ENCODE measurements at regions not wholly inside any gene's neighbourhood (a gene's known extent, or its start where the extent isn't known, plus 50 kb on each side); places are given as distances from the start of the nearest gene placed in this dataset.

GRCh38 chr1:30034105-30034626 is 689.2 kb downstream of the MATN1 start:
- DNase-seq (ENCODE audit: low spot score), result peak; percentile 18

DNA sequence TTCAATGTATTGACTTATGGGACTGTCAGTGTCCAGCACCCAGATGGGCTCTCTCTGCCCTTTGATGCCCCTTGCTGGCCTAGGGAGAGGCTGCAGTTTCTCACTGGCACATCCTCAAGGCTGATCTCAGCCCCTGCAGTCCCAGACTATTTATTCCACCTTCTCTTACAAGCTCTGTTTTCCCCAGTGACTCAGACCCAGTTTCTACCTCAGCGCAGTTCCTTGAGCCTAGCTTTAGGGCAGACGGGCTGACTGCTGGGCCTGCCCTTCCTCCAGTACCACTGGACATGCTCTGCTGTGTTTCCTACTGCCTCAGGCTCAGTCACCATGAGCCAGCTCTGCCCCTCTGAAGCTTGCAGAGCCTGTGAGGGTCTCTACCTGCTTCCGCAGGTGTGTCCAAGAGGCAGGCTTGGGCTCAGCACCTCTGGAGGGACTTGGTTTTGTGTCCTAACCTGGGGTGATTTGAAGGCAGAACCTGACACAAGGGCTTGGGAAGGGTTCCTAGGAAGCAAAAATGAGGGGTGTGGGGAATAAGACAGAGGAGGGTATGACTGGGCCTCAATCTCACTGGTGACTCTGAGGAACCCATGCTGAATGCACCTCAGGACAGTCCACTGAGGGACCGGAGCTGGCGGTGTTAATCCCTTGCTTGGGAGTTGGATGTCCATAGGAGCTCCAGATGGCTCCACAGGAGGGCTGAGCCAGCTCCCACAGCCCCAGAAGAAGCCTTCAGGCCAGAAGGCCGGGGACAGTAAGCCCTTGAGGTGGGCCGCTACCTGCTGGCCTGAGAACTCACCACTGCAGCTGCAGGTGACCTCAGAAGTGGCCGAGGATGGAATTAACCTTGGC is 689.9 kb downstream of the MATN1 start:
- peak; percentile 2 for DNase-seq (ENCODE audit: low spot score)

DNA sequence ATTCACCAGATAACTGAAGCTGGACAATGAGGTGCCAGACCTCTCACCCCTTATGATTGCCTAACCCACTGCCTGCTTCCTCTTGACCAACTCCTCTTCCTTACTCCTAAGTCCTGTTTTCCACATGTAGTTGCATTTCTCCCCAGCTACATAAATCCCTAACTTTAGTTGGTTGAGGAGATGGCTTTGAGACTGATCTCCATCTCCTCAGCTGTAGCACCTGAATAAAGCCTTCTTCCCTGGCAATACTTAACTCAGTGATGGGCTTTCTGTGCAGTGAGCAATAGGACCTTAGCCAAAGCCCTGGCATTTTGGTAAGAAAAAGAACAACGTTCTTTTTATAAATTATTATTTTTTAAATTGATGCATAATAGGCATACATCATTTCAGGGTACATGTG is 691.1 kb downstream of the MATN1 start:
- no peak for DNase-seq (ENCODE audit: low spot score)

DNA sequence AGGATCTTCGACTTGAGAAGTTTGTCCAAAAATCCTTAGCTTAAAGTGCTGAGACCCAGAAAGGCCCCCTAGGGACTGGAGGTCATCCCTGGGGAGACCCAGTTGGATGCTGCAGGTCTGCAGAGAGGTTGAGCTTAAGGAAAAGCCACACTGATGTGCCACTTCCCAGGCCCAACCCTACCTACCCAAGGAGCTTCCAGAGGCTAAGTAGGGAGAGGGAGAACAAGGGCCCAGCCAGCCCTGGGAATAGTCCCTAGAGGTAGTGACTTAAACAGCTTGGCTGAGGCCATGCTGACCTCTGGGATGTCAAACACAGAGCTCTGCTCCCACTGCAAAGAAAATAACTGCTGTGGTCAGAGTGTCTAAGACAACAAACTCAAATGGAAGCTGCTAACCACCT is 693.7 kb downstream of the MATN1 start:
- no peak for DNase-seq (ENCODE audit: low spot score)

DNA sequence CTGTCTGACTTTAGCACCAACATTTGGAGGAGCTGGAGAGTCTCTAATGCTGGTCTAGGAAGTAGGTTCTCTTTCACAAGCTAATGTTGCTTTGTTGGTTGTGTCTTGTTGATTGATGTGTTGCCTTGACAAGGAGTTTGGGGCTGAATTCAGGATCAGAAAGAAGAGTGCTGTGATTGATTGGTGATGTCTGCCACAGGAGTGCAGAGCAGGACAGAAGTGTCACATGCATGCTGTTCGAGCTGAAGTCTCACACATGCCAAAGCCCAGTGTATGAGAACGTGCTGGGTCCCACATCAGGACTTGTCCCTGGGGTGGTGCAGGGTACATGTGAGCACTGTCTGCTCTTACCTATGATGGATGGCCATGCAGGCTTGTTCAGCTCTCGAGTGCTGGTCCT is 694.4 kb downstream of the MATN1 start:
- no peak for DNase-seq (ENCODE audit: low spot score)

DNA sequence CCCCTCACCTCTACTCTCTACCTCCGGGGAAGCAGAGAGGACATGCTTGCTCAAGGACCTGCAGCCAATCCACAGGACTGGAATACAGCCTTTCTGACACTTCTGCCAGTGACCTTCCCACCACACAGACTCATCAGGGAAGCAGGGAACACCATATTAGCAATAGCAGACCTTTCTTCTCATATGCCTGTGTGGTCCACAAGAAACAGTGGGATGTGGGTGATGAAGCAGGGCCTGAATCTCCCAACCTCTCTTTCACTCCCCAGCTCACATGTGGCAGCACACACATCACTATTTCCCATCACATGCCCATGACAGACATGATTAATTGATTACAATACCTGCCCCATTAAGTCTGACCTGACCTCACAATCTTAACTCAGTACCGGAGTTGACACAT is 695.1 kb downstream of the MATN1 start:
- DNase-seq (ENCODE audit: low spot score), result no peak

GRCh38 chr1:30027247-30027646 is 696.1 kb downstream of the MATN1 start:
- DNase-seq (ENCODE audit: low spot score), result no peak

DNA sequence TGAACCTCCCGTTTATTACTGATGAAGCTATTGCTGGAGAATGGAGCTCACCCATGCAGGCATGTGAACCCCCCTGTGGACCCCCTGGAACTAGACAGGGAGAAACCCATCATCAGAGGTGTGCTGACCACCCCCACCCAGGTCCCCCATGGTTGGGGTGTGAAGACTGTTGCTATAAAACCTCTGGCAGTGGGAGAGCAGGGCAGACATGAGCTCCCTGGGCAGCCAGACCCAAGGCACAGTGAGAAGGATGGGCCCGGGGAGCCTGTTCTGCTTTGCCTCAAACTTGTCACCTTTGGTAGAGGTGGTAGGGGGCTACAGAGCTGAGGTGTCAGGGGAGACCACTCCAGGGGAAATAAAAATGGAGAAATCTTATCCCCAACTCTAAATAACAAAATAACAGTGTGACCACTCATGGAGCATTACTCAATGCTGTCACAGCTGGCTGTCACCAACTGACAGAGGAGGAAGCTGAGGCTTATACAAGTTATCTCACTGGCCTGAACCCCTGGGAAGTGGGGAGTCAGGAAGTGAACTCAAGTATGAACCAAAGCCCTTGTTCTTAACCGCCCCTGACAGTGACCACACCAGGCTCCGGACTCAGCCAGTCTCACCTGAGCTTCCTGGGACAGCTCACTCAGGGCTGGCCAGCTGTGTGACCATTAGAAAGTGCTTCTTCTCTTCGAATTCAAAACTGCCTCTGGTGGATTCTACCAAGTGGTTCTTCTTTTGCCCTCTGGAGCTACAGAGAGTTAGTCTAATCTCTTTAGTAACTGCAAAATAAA is 698.8 kb downstream of the MATN1 start:
- no peak for DNase-seq (ENCODE audit: low spot score)

GRCh38 chr1:30023339-30024022 is 699.9 kb downstream of the MATN1 start:
- no peak for DNase-seq (ENCODE audit: low spot score)

DNA sequence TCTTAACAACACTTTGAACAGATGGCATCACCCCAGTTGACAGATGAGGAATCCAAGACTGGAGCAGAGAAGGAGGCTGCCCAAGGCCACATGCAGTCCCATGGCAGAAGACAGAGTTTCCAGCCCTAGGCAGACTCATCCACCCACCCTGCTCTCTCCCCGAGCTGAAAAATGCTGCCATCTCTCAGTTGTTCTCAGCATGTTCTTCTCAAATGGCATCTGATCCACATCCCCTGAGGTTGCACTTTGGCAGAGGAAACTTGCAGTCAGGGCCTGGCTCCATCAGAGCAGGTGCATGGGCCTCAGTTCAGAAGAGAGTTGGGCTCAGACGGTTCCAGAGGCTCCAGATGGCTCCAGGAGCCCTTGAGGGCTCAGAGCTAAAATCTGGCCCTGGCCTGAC is 709.4 kb downstream of the MATN1 start:
- no peak for DNase-seq (ENCODE audit: low spot score)

DNA sequence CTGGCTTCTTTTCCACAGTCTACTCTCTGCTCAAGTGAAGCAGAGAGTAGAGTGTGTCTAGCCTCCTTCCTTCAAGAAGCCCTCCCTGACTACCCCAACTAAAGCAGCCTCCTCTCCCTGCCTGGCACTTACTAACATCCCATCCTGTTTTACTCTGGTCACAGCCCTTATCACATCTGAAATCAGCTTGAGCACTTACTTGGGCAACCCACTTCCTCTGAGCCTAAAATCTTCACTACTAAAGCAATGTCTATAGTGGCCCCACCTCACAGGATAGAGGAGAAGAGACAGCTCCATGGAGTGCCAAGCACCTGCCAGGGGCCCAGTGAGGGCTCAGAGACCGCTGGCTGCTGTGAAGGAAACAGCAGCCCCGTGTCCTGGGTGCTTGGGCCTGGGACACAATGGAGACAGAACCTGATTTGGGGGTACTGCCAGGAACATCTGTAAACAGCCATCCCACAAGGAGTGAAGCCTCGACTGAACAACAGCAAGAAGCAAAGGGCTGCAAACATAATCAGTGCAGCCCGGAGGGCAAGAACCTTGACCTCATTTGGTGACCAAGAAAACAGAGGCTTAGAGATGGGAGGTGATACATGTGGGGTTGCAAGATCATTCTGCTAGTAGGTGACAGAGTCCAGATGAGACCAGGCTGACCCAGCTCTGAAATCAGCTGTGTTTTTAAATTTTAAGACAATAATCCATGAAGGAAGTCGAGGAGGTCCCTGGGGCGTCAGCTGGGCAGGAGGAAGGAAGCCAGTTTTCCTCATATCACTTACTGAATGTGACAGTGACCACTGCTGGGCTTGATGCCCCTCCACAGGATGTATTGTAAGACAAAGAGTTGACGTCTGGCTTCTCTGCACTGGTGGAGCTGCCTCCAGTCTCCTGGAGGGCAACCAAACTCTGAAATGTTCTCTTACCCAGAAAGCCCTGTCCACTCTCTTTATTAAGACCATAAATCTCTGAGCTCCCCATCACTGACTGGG is 710.6 kb downstream of the MATN1 start:
- no peak for DNase-seq (ENCODE audit: low spot score)

- DNase-seq (ENCODE audit: low spot score), result no peak
These were observed 711.4 kb downstream of the MATN1 start for GRCh38 chr1:30011970-30012369.

DNA sequence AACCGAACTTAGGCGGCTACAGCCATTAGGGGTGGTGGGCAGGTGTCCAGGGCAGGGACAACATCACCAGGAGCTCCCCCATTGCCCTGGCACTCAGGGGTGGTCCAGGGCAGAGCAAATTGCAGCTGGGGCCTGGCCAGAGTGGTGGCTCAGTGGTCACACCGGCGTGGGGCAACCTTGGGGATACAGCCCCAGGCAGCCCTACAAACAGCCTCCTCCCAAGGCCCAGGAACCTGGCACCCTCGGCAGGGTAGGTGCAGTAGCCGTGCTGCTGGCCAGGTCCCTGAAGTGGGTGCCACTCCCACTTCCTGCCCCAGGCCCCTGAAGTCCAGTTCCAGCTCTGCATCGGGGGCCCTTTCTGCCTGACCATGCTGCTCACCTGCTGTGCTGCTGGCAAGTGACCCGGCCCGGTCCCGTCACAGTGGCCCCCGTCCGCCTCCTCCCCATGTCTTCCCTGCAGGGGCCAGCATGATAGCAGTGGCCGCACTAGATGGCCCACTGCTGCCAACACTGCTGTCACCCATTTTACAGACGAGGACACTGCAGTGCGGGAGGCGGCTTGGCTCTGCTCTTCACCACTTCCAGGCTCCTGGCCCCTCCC is 712.8 kb downstream of the MATN1 start:
- no peak for DNase-seq (ENCODE audit: low spot score)

DNA sequence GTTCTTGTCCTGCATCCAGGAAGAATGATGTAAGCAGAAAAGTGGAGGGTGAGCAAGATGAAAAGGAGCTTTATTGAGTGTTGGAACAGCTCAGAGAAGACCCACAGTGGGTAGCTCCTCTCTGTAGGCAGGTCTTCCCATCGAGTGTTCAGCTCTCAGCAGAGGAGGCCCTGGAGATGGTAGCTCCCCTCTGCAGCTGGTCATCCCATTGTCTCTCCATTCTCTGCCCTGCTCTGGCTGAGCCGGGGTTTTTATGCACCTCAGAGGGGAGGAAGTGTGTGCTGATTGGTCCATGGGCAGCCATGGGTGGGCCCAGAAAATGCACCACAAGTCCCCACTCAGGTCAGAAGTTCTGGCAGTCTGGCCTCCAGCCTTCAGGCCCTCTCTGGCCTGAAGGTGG is 713.7 kb downstream of the MATN1 start:
- no peak for DNase-seq (ENCODE audit: low spot score)

- DNase-seq (ENCODE audit: low spot score), result no peak
These were observed 714.3 kb downstream of the MATN1 start for GRCh38 chr1:30008998-30009657.

DNA sequence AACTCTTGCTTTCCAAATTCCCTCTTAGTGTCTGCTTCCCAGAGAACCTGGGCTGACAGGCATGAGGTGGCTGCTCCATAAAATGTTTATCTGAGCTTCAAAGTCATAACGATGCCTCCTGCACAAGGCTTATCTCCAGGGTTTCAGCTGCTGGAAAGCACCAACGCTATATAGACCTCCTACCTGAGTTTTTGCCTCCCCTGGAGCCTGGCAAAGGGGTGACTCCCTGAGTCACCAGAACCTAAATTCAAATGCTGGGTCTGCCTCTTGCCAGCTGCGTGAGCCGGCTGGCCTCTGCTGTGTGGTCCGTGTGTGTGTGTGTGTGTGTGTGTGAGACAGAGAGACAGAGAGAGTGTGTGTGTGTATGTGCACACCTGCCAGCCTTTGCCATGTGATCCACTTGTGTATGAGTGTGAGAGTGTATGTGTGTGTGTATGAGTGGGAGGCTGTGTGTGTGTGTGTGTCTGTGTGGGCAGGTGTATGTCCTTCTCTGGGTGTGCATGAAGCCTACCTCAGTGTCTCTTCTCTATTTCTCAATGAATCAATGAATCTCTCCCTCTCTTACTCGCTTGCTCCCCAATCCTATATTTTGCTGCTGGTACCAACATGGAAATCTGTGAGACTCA is 714.9 kb downstream of the MATN1 start:
- DNase-seq (ENCODE audit: low spot score), result no peak

DNA sequence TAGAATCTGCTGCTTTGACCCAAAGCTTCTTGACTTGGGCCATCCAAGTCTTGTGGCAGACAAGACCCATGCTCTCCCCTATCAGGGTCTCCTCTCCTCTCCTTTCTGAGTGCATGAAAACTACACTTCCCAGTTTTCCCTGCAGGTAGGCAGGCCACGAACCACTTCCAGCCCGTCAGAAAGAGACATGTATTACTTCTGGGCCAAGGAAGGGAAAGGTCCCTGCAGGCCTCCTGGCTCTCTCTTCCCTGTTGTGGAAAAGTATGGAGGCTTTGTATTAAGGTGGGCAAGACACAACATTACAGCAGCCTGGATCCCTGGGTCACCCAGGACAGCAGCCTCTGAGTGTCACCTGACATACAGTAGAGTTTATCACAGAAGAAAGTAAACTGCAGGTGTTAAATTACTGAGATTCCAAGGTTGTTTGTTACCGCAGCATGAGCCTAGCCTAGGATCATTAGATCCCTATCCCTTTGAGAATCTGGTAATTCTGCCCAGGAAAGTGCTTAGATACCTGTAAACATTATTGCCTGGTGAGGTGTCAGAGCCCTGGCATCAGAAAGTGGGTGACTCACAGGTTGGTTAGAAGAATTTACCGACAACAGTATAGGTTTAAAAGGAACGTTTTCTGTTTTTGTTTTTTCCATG is 717.3 kb downstream of the MATN1 start:
- no peak for DNase-seq (ENCODE audit: low spot score)

- DNase-seq (ENCODE audit: low spot score), result no peak
These were observed 721.7 kb downstream of the MATN1 start for GRCh38 chr1:30001732-30002039.

DNA sequence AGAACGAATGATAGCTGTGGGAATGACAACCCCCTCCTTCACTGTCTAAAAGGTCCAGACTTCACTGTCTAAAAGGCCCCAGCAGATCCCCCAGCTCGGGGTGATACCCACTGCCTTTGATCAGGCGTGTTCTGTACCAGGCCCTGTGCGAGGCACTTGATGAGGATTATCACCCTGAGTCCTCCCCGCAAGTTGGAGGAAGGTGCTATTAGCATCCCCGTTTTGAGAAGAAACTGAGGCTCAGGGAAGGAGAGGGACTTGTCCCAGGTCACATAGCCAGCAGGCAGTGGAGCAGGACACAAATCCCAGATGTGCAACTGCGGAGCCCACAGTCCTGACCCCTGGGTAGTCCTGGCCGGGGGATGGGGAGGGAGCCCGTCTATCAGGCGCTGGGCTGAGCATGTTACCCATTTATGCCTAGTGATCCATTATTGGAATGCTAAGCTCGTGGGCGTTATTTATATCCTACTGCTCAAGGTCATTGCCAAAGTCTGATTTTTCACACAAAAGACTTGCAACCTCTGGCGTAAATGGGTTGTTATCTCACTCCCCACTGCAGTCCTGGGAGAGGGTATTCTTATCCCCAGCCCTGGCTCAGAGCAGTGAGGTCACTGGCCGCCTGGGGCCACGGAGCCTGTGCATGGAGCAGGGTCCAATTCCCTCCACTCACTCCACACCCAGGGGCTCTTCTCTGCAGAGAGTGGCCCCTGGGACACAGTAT is 722.2 kb downstream of the MATN1 start:
- DNase-seq (ENCODE audit: low spot score), result no peak
